ENCODE measurements at regions not wholly inside any gene's neighbourhood (a gene's known extent, or its start where the extent isn't known, plus 50 kb on each side); places are given as distances from the start of the nearest gene placed in this dataset.
"Not testable (repeated sequence)": the region's sequence is repeated elsewhere in the genome, so short reads cannot be mapped to it uniquely, and the experiment has no call there.

- in situ Hi-C loops (cut with MboI; ENCODE audit: low sequenced_read_pairs), result no loop called here
Observed at GRCh38 chr13:22903925-22904324, 276.9 kb upstream of the SGCG start.

- in situ Hi-C loops (cut with MboI; ENCODE audit: low sequenced_read_pairs), result no loop called here
Observed at GRCh38 chr13:22915442-22916082, 265.2 kb upstream of the SGCG start.

GRCh38 chr13:22916276-22916675 lies 264.5 kb upstream of the SGCG start:
- in situ Hi-C loops (cut with MboI; ENCODE audit: low sequenced_read_pairs), result not testable (repeated sequence)

GRCh38 chr13:22925881-22926747 lies 254.7 kb upstream of the SGCG start:
- in situ Hi-C loops (cut with MboI; ENCODE audit: low sequenced_read_pairs), result no loop called here

- in situ Hi-C loops (cut with MboI; ENCODE audit: low sequenced_read_pairs), result no loop called here
Observed at GRCh38 chr13:22926748-22927400, 253.9 kb upstream of the SGCG start.

GRCh38 chr13:22927845-22928244 lies 252.9 kb upstream of the SGCG start:
- in situ Hi-C loops (cut with MboI; ENCODE audit: low sequenced_read_pairs), result not testable (repeated sequence)

- in situ Hi-C loops (cut with MboI; ENCODE audit: low sequenced_read_pairs), result no loop called here
Observed at GRCh38 chr13:22929381-22930126, 251.2 kb upstream of the SGCG start.

- in situ Hi-C loops (cut with MboI; ENCODE audit: low sequenced_read_pairs), result no loop called here
Observed at GRCh38 chr13:22931576-22931975, 249.2 kb upstream of the SGCG start.

GRCh38 chr13:22932632-22933412 lies 248.0 kb upstream of the SGCG start:
- in situ Hi-C loops (cut with MboI; ENCODE audit: low sequenced_read_pairs), result not testable (repeated sequence)

- in situ Hi-C loops (cut with MboI; ENCODE audit: low sequenced_read_pairs), result no loop called here
Observed at GRCh38 chr13:22933571-22934181, 247.1 kb upstream of the SGCG start.

GRCh38 chr13:22934744-22935523 lies 245.8 kb upstream of the SGCG start:
- in situ Hi-C loops (cut with MboI; ENCODE audit: low sequenced_read_pairs), result no loop called here

GRCh38 chr13:22936228-22936627 lies 244.6 kb upstream of the SGCG start:
- in situ Hi-C loops (cut with MboI; ENCODE audit: low sequenced_read_pairs), result no loop called here

- in situ Hi-C loops (cut with MboI; ENCODE audit: low sequenced_read_pairs), result no loop called here
Observed at GRCh38 chr13:22937241-22937640, 243.5 kb upstream of the SGCG start.

- in situ Hi-C loops (cut with MboI; ENCODE audit: low sequenced_read_pairs), result no loop called here
Observed at GRCh38 chr13:22937953-22938352, 242.8 kb upstream of the SGCG start.

- in situ Hi-C loops (cut with MboI; ENCODE audit: low sequenced_read_pairs), result no loop called here
Observed at GRCh38 chr13:22938576-22938975, 242.2 kb upstream of the SGCG start.

- in situ Hi-C loops (cut with MboI; ENCODE audit: low sequenced_read_pairs), result no loop called here
Observed at GRCh38 chr13:22939157-22939556, 241.6 kb upstream of the SGCG start.

GRCh38 chr13:22940090-22940710 lies 240.6 kb upstream of the SGCG start:
- in situ Hi-C loops (cut with MboI; ENCODE audit: low sequenced_read_pairs), result no loop called here

GRCh38 chr13:22940736-22941135 lies 240.0 kb upstream of the SGCG start:
- in situ Hi-C loops (cut with MboI; ENCODE audit: low sequenced_read_pairs), result no loop called here

- in situ Hi-C loops (cut with MboI; ENCODE audit: low sequenced_read_pairs), result not testable (repeated sequence)
Observed at GRCh38 chr13:22941495-22941894, 239.3 kb upstream of the SGCG start.

Measured in HL-60/S4 treated with retinoic acid at 250 ng/mL for 4 days and 3 days (cell line).